Astrocyte (in vitro differentiated cells and primary cell): ENCODE measurements at regions not wholly inside any gene's neighbourhood (a gene's known extent, or its start where the extent isn't known, plus 50 kb on each side); places are given as distances from the start of the nearest gene placed in this dataset.

Source experiments
- DNase-seq: peaks from one replicate; pipeline ENCODE4 v3.0.0-alpha.2; 2010; ENCODE audit warnings: low read depth
- FAIRE-seq: peaks from 2 replicates; lab custom pipeline; 2011; peaks lifted over from hg19 to GRCh38; lab: Jason Lieb, UNC
- H2AFZ ChIP-seq: 2 replicates; pipeline ENCODE4 v1.6.0; 2012; ENCODE audit warnings: low read depth, low read length, inconsistent platforms
- H3K27ac ChIP-seq: 2 replicates; pipeline ENCODE4 v1.5.1; 2011; ENCODE audit warnings: low read depth, low read length, inconsistent platforms
- H3K27me3 ChIP-seq: 2 replicates; pipeline ENCODE4 v1.6.0; 2011; ENCODE audit warnings: low read length, inconsistent platforms; ENCODE audit not compliant: insufficient read depth
- H3K36me3 ChIP-seq: 2 replicates; pipeline ENCODE4 v1.5.1; 2011; ENCODE audit warnings: low read length, inconsistent platforms; ENCODE audit not compliant: insufficient read depth
- H3K4me1 ChIP-seq: 2 replicates; pipeline ENCODE4 v1.5.1; 2011; ENCODE audit warnings: low read length, inconsistent platforms; ENCODE audit not compliant: insufficient read depth
- H3K4me2 ChIP-seq: 2 replicates; pipeline ENCODE4 v1.6.0; 2012; ENCODE audit warnings: low read length, inconsistent platforms
- H3K4me3 ChIP-seq: 2 replicates; pipeline ENCODE4 v1.5.1; 2011; ENCODE audit warnings: low read depth, mild to moderate bottlenecking, low read length, inconsistent platforms; ENCODE audit not compliant: insufficient read depth
- H3K79me2 ChIP-seq: 2 replicates; pipeline ENCODE4 v1.6.0; 2012; ENCODE audit warnings: mild to moderate bottlenecking, low read length, inconsistent platforms; ENCODE audit not compliant: insufficient read depth
- H3K9ac ChIP-seq: 2 replicates; pipeline ENCODE4 v1.6.0; 2012; ENCODE audit warnings: mild to moderate bottlenecking, low read length, inconsistent platforms
- H3K9me3 ChIP-seq: 2 replicates; pipeline ENCODE4 v1.5.1; 2012; ENCODE audit warnings: low read depth, mild to moderate bottlenecking, low read length, inconsistent platforms; ENCODE audit not compliant: insufficient read depth
- H4K20me1 ChIP-seq: 2 replicates; pipeline ENCODE4 v1.6.0; 2012; ENCODE audit warnings: low read length, inconsistent platforms; ENCODE audit not compliant: insufficient read depth
- H3K27ac Mint-ChIP-seq: one replicate; pipeline ENCODE4 v1.8.0; 2021; ENCODE audit warnings: mild to moderate bottlenecking, mixed read lengths; ENCODE audit not compliant: unreplicated experiment
- H3K27me3 Mint-ChIP-seq: one replicate; pipeline ENCODE4 v1.8.0; 2021; ENCODE audit warnings: low read depth, mixed read lengths; ENCODE audit not compliant: unreplicated experiment
- H3K36me3 Mint-ChIP-seq: one replicate; pipeline ENCODE4 v1.8.0; 2021; ENCODE audit warnings: low read depth, mixed read lengths; ENCODE audit not compliant: unreplicated experiment
- H3K4me1 Mint-ChIP-seq: one replicate; pipeline ENCODE4 v1.8.0; 2021; ENCODE audit warnings: low read depth, mixed read lengths; ENCODE audit not compliant: unreplicated experiment
- H3K4me3 Mint-ChIP-seq: one replicate; pipeline ENCODE4 v1.8.0; 2021; ENCODE audit warnings: mild to moderate bottlenecking, moderate library complexity, mixed read lengths; ENCODE audit not compliant: unreplicated experiment
- H3K9me3 Mint-ChIP-seq: one replicate; pipeline ENCODE4 v1.8.0; 2021; ENCODE audit warnings: mild to moderate bottlenecking, mixed read lengths; ENCODE audit not compliant: unreplicated experiment
- EZH2 ChIP-seq: IDR thresholded peaks from 2 replicates; pipeline ENCODE4 v1.6.1; 2012; ENCODE audit warnings: mild to moderate bottlenecking, low read length, inconsistent platforms; ENCODE audit not compliant: insufficient read depth
- TF ChIP-seq, protein P1 (sequence below): IDR thresholded peaks from 2 replicates; pipeline ENCODE4 v1.5.1; 2011; ENCODE audit warnings: low read depth, mild to moderate bottlenecking, inconsistent platforms, low read length, moderate library complexity; ENCODE audit not compliant: insufficient read depth

DNA sequence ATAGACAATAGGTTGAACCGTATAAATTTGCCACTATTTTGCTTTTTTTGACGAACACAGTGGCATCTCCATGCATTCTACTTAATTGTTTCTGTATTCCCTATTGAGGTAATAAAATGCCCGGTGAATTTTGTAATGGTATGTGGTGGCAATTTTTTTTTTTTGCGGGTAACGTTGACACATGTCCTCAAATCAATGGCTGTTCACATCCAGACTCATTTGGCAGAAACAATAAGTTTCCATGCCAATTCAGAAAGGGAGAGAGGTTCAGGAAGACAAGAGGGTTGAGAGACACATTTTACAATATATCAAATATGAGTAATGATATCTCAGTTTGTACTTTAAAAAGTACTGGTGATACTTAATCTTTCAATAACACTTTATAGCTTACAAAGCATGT, 463.9 kb downstream of the WDR72 start:
- H3K4me2 ChIP-seq, result no peak overlapping the region
- Mint-ChIP-seq H3K27me3 (no peaks in the 10 kb centered on the region), H3K27ac (no peak overlapping the region), H3K9me3 (no peaks in the 10 kb centered on the region), H3K4me3 (no peak overlapping the region), H3K4me1 (no peaks in the 10 kb centered on the region), H3K36me3 (no peaks in the 10 kb centered on the region)
- no peaks in the 10 kb centered on the region for H3K27me3 ChIP-seq
- DNase-seq (no peak), FAIRE-seq (no peak)
- H2AFZ ChIP-seq, result no peak overlapping the region
- no peaks in the 10 kb centered on the region for H3K79me2 ChIP-seq
- TF ChIP-seq, protein P1, sequence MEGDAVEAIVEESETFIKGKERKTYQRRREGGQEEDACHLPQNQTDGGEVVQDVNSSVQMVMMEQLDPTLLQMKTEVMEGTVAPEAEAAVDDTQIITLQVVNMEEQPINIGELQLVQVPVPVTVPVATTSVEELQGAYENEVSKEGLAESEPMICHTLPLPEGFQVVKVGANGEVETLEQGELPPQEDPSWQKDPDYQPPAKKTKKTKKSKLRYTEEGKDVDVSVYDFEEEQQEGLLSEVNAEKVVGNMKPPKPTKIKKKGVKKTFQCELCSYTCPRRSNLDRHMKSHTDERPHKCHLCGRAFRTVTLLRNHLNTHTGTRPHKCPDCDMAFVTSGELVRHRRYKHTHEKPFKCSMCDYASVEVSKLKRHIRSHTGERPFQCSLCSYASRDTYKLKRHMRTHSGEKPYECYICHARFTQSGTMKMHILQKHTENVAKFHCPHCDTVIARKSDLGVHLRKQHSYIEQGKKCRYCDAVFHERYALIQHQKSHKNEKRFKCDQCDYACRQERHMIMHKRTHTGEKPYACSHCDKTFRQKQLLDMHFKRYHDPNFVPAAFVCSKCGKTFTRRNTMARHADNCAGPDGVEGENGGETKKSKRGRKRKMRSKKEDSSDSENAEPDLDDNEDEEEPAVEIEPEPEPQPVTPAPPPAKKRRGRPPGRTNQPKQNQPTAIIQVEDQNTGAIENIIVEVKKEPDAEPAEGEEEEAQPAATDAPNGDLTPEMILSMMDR, result no peak
- TF ChIP-seq EZH2, result no peak
- H3K4me1 ChIP-seq, result no peaks in the 10 kb centered on the region
- no peaks in the 10 kb centered on the region for H3K9me3 ChIP-seq
- H3K4me3 ChIP-seq, result no peak overlapping the region
- H3K9ac ChIP-seq, result no peak overlapping the region
- H3K36me3 ChIP-seq, result no peaks in the 10 kb centered on the region
- H4K20me1 ChIP-seq, result no peaks in the 10 kb centered on the region
- H3K27ac ChIP-seq, result no peak overlapping the region

DNA sequence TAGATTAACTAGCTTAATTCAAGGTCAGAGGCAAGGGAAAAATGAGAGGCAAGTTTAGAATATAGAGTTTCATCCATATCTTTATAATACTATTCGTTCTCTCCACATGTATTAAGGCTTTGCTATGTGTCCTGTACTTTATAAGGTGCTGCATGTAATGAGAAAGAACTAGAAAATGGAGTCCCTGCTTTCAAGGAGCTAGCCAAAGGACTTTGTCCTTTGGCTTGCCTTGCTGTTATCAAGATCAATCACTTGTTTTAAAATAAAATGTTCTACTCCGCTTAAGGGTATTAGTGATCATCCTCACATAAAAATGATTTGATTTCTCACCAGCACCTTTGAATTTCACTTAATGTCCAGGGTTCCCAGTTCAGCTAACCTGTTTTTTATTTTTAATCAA, 470.9 kb downstream of the WDR72 start:
- H3K36me3 Mint-ChIP-seq, result no peaks in the 10 kb centered on the region
- H3K4me3 Mint-ChIP-seq, result no peak overlapping the region
- no peaks in the 10 kb centered on the region for H3K9me3 Mint-ChIP-seq
- no peak overlapping the region for H3K9ac ChIP-seq
- DNase-seq (no peak), FAIRE-seq (no peak)
- H3K79me2 ChIP-seq, result no peaks in the 10 kb centered on the region
- H3K27ac ChIP-seq, result no peak overlapping the region
- H3K27me3 Mint-ChIP-seq, result peaks cover 5% of the 10 kb centered on the region
- no peak overlapping the region for H3K4me3 ChIP-seq
- H3K4me2 ChIP-seq, result no peak overlapping the region
- H3K4me1 ChIP-seq, result no peaks in the 10 kb centered on the region
- no peak for TF ChIP-seq EZH2
- TF ChIP-seq, protein P1, result no peak
- H2AFZ ChIP-seq, result no peak overlapping the region
- no peaks in the 10 kb centered on the region for H4K20me1 ChIP-seq
- H3K36me3 ChIP-seq, result no peaks in the 10 kb centered on the region
- no peak overlapping the region for H3K27ac Mint-ChIP-seq
- no peaks in the 10 kb centered on the region for H3K4me1 Mint-ChIP-seq
- H3K27me3 ChIP-seq, result no peaks in the 10 kb centered on the region
- H3K9me3 ChIP-seq, result no peaks in the 10 kb centered on the region

DNA sequence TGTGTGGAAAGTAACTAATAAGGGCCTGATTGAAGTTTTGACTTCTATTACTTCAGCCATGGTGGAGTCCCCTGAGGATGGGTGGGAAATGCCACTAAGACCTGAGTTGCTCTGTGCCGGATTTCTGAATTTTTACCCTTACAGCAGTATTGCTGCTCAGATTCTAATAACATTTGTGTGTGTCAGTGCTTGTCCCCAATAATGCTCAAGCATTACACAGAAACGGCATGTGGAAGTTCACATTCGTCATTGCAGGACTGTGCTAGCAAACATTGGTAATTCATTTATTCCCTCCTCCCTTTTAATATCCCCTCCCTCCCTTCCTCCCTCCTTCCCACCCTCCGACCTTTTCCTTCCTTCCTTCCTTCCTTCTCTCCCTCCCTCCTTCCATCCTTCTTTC, 484.5 kb upstream of the ONECUT1 start:
- H3K4me1 Mint-ChIP-seq, result no peaks in the 10 kb centered on the region

More for the DNA sequence above, 484.5 kb upstream of the ONECUT1 start:
- no peak overlapping the region for H3K9ac ChIP-seq
- H2AFZ ChIP-seq, result no peak overlapping the region
- H3K27ac Mint-ChIP-seq, result no peak overlapping the region
- DNase-seq, result no peak
- no peaks in the 10 kb centered on the region for H3K27me3 ChIP-seq
- H3K9me3 Mint-ChIP-seq, result no peaks in the 10 kb centered on the region
- no peak for FAIRE-seq
- H3K4me3 Mint-ChIP-seq, result no peak overlapping the region
- no peaks in the 10 kb centered on the region for H3K4me1 ChIP-seq
- TF ChIP-seq, protein P1, result no peak
- TF ChIP-seq EZH2, result no peak
- H3K27me3 Mint-ChIP-seq, result peaks cover 2% of the 10 kb centered on the region
- no peak overlapping the region for H3K4me2 ChIP-seq
- no peaks in the 10 kb centered on the region for H3K79me2 ChIP-seq
- H3K36me3 ChIP-seq, result no peaks in the 10 kb centered on the region
- no peaks in the 10 kb centered on the region for H3K36me3 Mint-ChIP-seq
- no peaks in the 10 kb centered on the region for H3K9me3 ChIP-seq
- H3K4me3 ChIP-seq, result no peak overlapping the region
- no peak overlapping the region for H3K27ac ChIP-seq
- no peaks in the 10 kb centered on the region for H4K20me1 ChIP-seq
